ENCODE measurements at regions not wholly inside any gene's neighbourhood (a gene's known extent, or its start where the extent isn't known, plus 50 kb on each side); places are given as distances from the start of the nearest gene placed in this dataset.

- Histone ChIP-seq H3K9me3 (replicated peaks; ENCODE audit: control insufficient read depth, insufficient read depth, low read length) (no peaks in the 10 kb centered on the region), H3K79me2 (ENCODE audit: control insufficient read depth, insufficient read depth, low read length) (no peaks in the 10 kb centered on the region), H2AFZ (ENCODE audit: low read depth, low read length) (no peak overlapping the region), H3K4me3 (replicated peaks in 1 of 3; ENCODE audit: insufficient read depth in 1 of 3, low read depth in 1 of 3, low read length in 3 of 3) (no peak overlapping the region), H3K9me1 (replicated peaks; ENCODE audit: control insufficient read depth, extremely low read depth, insufficient read depth, low read length) (no peaks in the 10 kb centered on the region), H3K4me2 (ENCODE audit: insufficient read depth, low read length) (no peak overlapping the region), H4K20me1 (replicated peaks; ENCODE audit: control insufficient read depth, extremely low read depth, insufficient read depth, low read length) (no peaks in the 10 kb centered on the region), H3K4me1 (ENCODE audit: control insufficient read depth, extremely low read depth, insufficient read depth, low read length) (no peaks in the 10 kb centered on the region), H3K27ac (ENCODE audit: insufficient read depth, low read depth, low read length) (no peak overlapping the region), H3K36me3 (ENCODE audit: control insufficient read depth in 2 of 2, extremely low read depth in 1 of 2, insufficient read depth in 2 of 2, low read length in 2 of 2) (no peaks in the 10 kb centered on the region), H3K27me3 (ENCODE audit: control insufficient read depth in 2 of 2, insufficient read depth in 2 of 2, low read length in 2 of 2) (peaks cover 0 to 4% of the 10 kb centered on the region in 2 experiments), H3K9ac (replicated peaks; ENCODE audit: extremely low read depth, insufficient read depth, low read length) (no peak overlapping the region)
- ChIA-PET CTCF (no interaction called here), POLR2A (no interaction called here)
- dilution Hi-C loops (cut with MboI; ENCODE audit: extremely low pct_ligation_motif_present, low sequenced_read_pairs): no loop called here
- BruUV-seq (replicated peaks): no TSS peak
- no peak for FAIRE-seq
- TF ChIP-seq JUN (IDR thresholded peaks at IDR 0.05; ENCODE audit: borderline replicate concordance, insufficient read depth, insufficient read length, low read depth) (no peak), POLR2AphosphoS5 (IDR thresholded peaks at IDR 0.05; ENCODE audit: insufficient read depth, low read depth, low read length) (no peak), CTCF (IDR thresholded peaks at IDR 0.05; ENCODE audit: extremely low read depth in 1 of 2, insufficient read depth in 1 of 2, low read depth in 1 of 2, low read length in 2 of 2) (no peak), GATA2 (IDR thresholded peaks at IDR 0.05; ENCODE audit: insufficient read depth, insufficient read length, low read depth, low read length) (no peak)
- intact Hi-C loops (cut with micrococcal nuclease): no loop called here
- no peak for DNase-seq (ENCODE audit: low read depth, low spot score)
These were observed 200.5 kb upstream of the RREB1 start for GRCh38 chr6:6907286-6907685.

GRCh38 chr6:6908121-6908520 is 199.6 kb upstream of the RREB1 start:
- H3K4me2 ChIP-seq (ENCODE audit: insufficient read depth, low read length): no peak overlapping the region
- TF ChIP-seq EZH2 (IDR thresholded peaks at IDR 0.05; ENCODE audit: borderline replicate concordance, low read depth, low read length, severe bottlenecking) (no peak), GATA2 (IDR thresholded peaks at IDR 0.05; ENCODE audit: insufficient read depth, insufficient read length, low read depth, low read length) (no peak), POLR2A (IDR thresholded peaks at IDR 0.05; ENCODE audit: low read depth, low read length) (no peak), MAX (IDR thresholded peaks at IDR 0.05; ENCODE audit: insufficient read depth, insufficient read length) (no peak), JUN (IDR thresholded peaks at IDR 0.05; ENCODE audit: borderline replicate concordance, insufficient read depth, insufficient read length, low read depth) (no peak), CTCF (IDR thresholded peaks at IDR 0.05; ENCODE audit: extremely low read depth in 1 of 2, insufficient read depth in 1 of 2, low read depth in 1 of 2, low read length in 2 of 2) (no peak), MYC (IDR thresholded peaks at IDR 0.05; ENCODE audit: low read depth, low read length) (no peak), FOS (IDR thresholded peaks at IDR 0.05; ENCODE audit: borderline replicate concordance, insufficient read depth, low read length) (no peak)
- ChIA-PET POLR2A (no interaction called here), CTCF (interaction anchor here (1.1 to 1.3 kb wide), 2 partner anchors 13 to 149 kb away, joined by 3 read pairs; no protein-coding TSS in a partner anchor)
- no peak overlapping the region for H2AFZ ChIP-seq (ENCODE audit: low read depth, low read length)
- no TSS peak for BruUV-seq (replicated peaks)
- no peaks in the 10 kb centered on the region for H3K79me2 ChIP-seq (ENCODE audit: control insufficient read depth, insufficient read depth, low read length)
- H3K9me3 ChIP-seq (replicated peaks; ENCODE audit: control insufficient read depth, insufficient read depth, low read length): no peaks in the 10 kb centered on the region
- DNase-seq (ENCODE audit: low read depth, low spot score) (no peak), FAIRE-seq (no peak)
- H3K9ac ChIP-seq (replicated peaks; ENCODE audit: extremely low read depth, insufficient read depth, low read length): no peak overlapping the region
- intact Hi-C loops (cut with micrococcal nuclease) (no loop called here), dilution Hi-C loops (cut with MboI; ENCODE audit: extremely low pct_ligation_motif_present, low sequenced_read_pairs) (no loop called here)
- no peak overlapping the region for H3K27ac ChIP-seq (ENCODE audit: insufficient read depth, low read depth, low read length)
- no peaks in the 10 kb centered on the region for H3K9me1 ChIP-seq (replicated peaks; ENCODE audit: control insufficient read depth, extremely low read depth, insufficient read depth, low read length)
- no peak overlapping the region for H3K4me3 ChIP-seq (replicated peaks in 1 of 3; ENCODE audit: insufficient read depth in 1 of 3, low read depth in 1 of 3, low read length in 3 of 3)
- no peaks in the 10 kb centered on the region for H4K20me1 ChIP-seq (replicated peaks; ENCODE audit: control insufficient read depth, extremely low read depth, insufficient read depth, low read length)
- no peaks in the 10 kb centered on the region for H3K4me1 ChIP-seq (ENCODE audit: control insufficient read depth, extremely low read depth, insufficient read depth, low read length)
- H3K27me3 ChIP-seq (ENCODE audit: control insufficient read depth in 2 of 2, insufficient read depth in 2 of 2, low read length in 2 of 2): peaks cover 0 to 4% of the 10 kb centered on the region in 2 experiments
- H3K36me3 ChIP-seq (ENCODE audit: control insufficient read depth in 2 of 2, extremely low read depth in 1 of 2, insufficient read depth in 2 of 2, low read length in 2 of 2): no peaks in the 10 kb centered on the region
